ENCODE measurements at regions not wholly inside any gene's neighbourhood (a gene's known extent, or its start where the extent isn't known, plus 50 kb on each side); places are given as distances from the start of the nearest gene placed in this dataset.

DNA sequence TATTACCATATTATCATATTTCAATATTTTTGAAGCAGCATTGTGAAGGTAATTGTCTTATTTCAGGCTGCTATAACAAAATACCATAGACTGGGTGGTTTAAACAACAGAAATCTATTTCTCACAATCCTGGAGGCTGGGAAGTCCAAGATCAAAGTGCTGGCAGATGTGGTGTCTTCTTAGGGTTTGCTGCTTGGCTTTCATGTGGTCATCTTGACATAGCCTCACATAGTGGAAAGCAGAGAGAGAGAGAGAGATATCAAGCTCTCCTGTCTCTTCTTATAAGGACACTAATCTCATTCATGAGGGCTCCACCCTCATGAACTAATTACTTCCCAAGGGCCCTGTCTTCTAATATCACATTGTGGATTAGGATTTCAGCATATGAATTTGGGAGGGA lies 119.7 kb upstream of the NUDT6 start:
- DNase-seq (ENCODE audit: low spot score in 2 of 2), result no peak
- H3K4me1 ChIP-seq, result peaks cover 13% of the 10 kb centered on the region; the same call in 1 of the 2 replicates
- H3K4me3 ChIP-seq, result no peak overlapping the region
- in situ Hi-C loops (cut with MboI; ENCODE audit: low sequenced_read_pairs), result no loop called here
- no peaks in the 10 kb centered on the region for H3K27me3 ChIP-seq (ENCODE audit: low read depth)
- no peaks in the 10 kb centered on the region; the same call in 1 of the 2 replicates for H3K36me3 ChIP-seq (replicated peaks)
- no peaks in the 10 kb centered on the region; the same call in 1 of the 2 replicates for H3K9me3 ChIP-seq

DNA sequence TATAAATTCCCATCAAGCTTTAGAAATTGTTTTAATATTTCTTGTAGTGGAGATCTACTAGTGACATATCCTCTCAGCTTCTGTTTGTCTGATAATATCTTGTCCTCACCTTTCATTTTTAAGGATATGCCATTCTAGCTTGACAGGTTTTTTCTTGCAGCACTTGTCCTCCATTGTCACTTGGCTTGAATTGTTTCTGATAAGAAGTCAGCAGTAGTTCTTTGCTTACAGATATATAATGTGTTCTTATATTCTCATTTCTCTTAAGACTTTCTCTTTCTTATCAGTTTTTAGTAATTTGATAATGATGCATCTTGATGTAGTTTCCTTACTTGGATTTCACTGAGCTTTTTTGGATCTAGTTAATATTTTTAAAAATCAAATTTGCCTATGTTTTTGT lies 120.6 kb upstream of the NUDT6 start:
- in situ Hi-C loops (cut with MboI; ENCODE audit: low sequenced_read_pairs), result no loop called here
- DNase-seq (ENCODE audit: low spot score in 2 of 2), result no peak

DNA sequence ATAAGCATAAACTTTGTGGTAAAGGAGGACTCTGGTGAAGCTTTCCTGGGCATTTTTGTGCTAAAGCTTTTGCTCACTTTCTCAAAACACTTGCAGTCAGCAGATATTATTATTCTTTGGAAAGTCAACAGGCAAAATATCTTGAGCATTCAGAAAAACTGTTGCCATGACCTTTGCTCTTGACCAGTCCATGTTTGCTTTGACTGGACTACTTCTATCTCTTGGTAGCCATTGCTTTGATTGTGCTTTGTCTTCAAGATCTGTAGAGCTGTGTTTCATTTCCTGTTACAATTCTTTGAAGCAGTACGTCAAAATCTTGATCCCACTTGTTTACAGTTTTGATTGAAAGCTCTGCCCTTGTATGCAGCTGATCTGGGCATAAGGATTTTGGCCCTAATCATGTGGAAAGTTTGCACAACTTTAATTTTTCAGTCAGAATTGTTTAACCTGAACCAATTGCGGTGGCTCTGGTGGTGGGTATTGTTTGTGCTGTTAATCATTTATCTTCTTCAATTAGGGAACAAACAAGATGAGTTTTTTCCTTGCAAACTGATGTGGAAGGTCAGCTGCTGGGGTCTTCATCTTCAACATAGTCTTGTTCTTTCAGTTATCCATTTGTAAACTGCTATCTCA lies 121.5 kb upstream of the NUDT6 start:
- DNase-seq (ENCODE audit: low spot score in 2 of 2), result no peak
- Histone ChIP-seq H3K9me3 (peaks cover 9% of the 10 kb centered on the region), H3K4me3 (no peak overlapping the region), H3K27me3 (ENCODE audit: low read depth) (no peaks in the 10 kb centered on the region), H3K4me1 (peaks cover 3% of the 10 kb centered on the region; the same call in 1 of the 2 replicates), H3K36me3 (replicated peaks) (no peaks in the 10 kb centered on the region; the same call in 1 of the 2 replicates)
- in situ Hi-C loops (cut with MboI; ENCODE audit: low sequenced_read_pairs), result no loop called here

More for the DNA sequence above, 120.6 kb upstream of the NUDT6 start:
- Histone ChIP-seq H3K4me3 (no peak overlapping the region), H3K4me1 (peaks cover 5% of the 10 kb centered on the region; the same call in 1 of the 2 replicates), H3K36me3 (replicated peaks) (no peaks in the 10 kb centered on the region; the same call in 1 of the 2 replicates), H3K9me3 (peaks cover 4% of the 10 kb centered on the region), H3K27me3 (ENCODE audit: low read depth) (no peaks in the 10 kb centered on the region)

DNA sequence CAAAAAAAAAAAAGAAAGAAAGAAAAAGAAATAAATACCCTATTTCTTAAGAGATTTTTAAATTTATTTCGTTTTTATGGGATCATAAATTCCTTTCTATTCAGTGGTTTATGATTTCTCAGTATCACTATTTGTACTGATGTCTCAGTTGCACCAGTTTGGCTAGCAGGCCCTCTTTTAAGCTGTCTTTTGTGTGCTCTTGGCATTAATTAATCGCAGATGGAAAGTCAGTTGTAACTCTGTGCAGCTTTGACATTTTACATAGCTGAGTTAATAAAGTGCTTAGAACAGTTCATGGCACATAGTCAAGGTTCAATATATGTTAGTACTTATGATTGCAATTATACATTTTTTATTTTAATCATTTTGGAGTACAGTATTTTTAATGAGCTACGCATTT lies 123.7 kb upstream of the NUDT6 start:
- DNase-seq (ENCODE audit: low spot score in 2 of 2), result no peak
- Histone ChIP-seq H3K36me3 (replicated peaks) (no peaks in the 10 kb centered on the region; the same call in 1 of the 2 replicates), H3K4me3 (no peak overlapping the region), H3K9me3 (peaks cover 13% of the 10 kb centered on the region), H3K4me1 (no peaks in the 10 kb centered on the region; the same call in 1 of the 2 replicates), H3K27me3 (ENCODE audit: low read depth) (no peaks in the 10 kb centered on the region)
- in situ Hi-C loops (cut with MboI; ENCODE audit: low sequenced_read_pairs), result no loop called here

DNA sequence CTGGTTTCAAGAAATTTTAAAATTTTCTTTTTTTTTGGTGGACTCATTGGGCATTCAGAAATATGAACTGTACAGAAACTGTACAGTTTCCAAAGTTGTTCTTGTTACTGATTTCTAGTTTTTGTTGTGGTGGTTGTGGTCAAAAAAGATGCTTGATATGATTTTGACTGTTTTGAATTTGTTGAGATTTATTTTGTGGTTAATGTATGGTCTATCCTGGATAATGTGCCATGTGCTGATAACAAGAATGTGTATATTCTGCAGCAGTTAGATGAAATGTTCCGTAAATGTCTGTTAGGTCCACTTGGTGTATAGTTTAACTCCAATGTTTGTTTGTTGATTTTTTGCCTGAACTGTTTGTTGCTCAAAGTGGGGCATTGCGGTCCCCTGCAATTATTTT lies 127.6 kb upstream of the NUDT6 start:
- in situ Hi-C loops (cut with MboI; ENCODE audit: low sequenced_read_pairs), result no loop called here
- Histone ChIP-seq H3K4me1 (no peaks in the 10 kb centered on the region; the same call in 1 of the 2 replicates), H3K9me3 (peaks cover 19% of the 10 kb centered on the region), H3K4me3 (no peak overlapping the region), H3K27me3 (ENCODE audit: low read depth) (no peaks in the 10 kb centered on the region), H3K36me3 (replicated peaks) (no peaks in the 10 kb centered on the region; the same call in 1 of the 2 replicates)
- DNase-seq (ENCODE audit: low spot score in 2 of 2), result no peak

DNA sequence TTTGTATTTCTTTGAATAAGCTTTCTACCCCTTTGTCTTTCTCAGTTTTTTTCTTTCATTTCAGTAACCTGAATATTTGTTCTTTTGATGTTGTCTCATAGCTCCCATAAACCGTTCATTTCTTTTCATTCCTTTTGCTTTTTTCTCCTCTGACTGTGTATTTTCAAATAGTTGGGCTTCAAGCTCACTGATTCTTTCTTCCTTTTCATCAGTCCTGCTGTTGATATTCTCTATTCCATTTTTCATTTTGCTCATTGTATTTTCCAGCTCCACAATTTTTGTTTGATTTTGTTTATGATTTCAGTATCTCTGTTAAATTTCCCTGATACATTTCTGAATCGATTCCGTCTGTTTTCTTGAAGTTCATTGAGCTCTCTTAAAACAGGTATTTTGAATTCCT lies 129.6 kb upstream of the NUDT6 start:
- Histone ChIP-seq H3K4me3 (no peak overlapping the region), H3K36me3 (replicated peaks) (no peaks in the 10 kb centered on the region; the same call in 1 of the 2 replicates), H3K9me3 (peaks cover 19% of the 10 kb centered on the region), H3K4me1 (no peaks in the 10 kb centered on the region; the same call in 1 of the 2 replicates), H3K27me3 (ENCODE audit: low read depth) (no peaks in the 10 kb centered on the region)
- DNase-seq (ENCODE audit: low spot score in 2 of 2), result no peak
- in situ Hi-C loops (cut with MboI; ENCODE audit: low sequenced_read_pairs), result no loop called here

DNA sequence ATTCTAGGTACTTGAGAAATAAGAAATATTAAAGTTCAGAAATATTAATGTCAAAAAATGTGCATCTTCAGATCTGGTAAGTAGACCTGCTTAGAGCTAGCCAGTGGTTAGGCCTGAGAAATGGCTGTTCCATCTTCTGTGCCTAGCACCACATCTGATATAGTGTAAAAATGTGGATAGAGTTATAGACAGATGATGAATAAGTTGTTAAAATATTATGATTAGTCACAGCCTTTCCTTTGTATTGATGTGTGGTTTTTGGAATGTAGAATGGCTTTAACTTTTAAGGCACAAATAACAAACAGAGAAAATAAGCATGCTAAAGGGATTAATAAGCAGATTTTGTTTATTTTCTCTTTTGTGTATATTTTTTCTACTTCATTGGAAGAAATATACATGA lies 133.5 kb upstream of the NUDT6 start:
- Histone ChIP-seq H3K9me3 (peaks cover 8% of the 10 kb centered on the region), H3K27me3 (ENCODE audit: low read depth) (no peaks in the 10 kb centered on the region), H3K36me3 (replicated peaks) (no peaks in the 10 kb centered on the region; the same call in 1 of the 2 replicates), H3K4me3 (no peak overlapping the region), H3K4me1 (no peaks in the 10 kb centered on the region)
- in situ Hi-C loops (cut with MboI; ENCODE audit: low sequenced_read_pairs), result no loop called here
- DNase-seq (ENCODE audit: low spot score in 2 of 2), result no peak

DNA sequence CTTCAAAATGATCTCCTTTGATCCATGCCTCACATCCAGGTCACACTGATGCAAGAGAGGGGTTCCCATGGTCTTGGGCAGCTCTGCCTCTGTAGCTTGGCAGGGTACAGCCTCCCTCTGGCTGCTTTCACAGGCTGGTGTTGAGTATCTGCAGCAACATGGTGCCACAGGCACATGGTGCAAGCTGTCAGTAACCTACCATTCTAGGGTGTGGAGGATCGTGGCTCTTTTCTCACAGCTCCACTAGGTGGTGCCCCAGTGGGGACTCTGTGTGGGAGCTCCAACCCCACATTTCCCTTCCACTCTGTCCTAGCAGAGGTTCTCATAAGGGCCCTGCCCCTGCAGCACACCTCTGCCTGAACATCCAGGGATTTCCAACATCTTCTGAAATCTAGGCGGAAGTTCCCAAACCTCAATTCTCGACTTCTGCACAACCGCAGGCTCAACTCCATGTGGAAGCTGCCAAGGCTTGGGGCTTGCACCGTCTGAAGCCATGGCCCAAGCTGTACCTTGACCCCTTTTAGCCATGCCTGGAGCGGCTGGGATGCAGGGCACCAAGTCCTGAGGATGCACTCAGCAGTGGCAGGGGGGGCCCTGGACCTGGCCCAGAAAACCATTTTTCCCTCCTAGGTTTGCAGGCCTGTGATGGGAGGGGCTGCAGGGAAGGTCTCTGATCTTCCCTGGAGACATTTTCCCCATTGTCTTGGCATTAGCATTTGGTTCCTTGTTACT lies 137.8 kb upstream of the NUDT6 start:
- peak in 1 of 2 experiments; percentile 10 for DNase-seq (ENCODE audit: low spot score in 2 of 2)
- in situ Hi-C loops (cut with MboI; ENCODE audit: low sequenced_read_pairs), result no loop called here
- Histone ChIP-seq H3K27me3 (ENCODE audit: low read depth) (no peaks in the 10 kb centered on the region), H3K4me1 (no peaks in the 10 kb centered on the region), H3K9me3 (no peaks in the 10 kb centered on the region), H3K4me3 (no peak overlapping the region), H3K36me3 (replicated peaks) (no peaks in the 10 kb centered on the region; the same call in 1 of the 2 replicates)

DNA sequence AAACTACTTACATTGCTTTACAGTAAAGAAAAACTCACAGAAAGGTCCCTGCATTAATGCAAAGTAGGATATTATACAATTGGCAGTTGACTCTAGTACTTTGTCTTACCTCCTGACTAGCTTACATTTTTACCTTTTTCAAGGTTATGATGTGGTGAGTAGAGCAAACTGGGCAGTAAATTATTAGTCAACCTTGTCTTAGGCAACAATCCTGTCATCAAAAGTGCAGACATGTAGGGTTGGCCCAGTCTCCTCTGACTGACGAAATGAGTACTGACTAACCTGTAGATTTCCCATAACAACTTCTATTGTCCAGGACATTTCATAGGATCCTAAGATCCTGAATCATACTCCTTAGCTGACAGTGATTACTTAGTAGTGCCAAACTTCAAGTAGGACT lies 142.0 kb upstream of the NUDT6 start:
- no peak overlapping the region for H3K4me3 ChIP-seq
- in situ Hi-C loops (cut with MboI; ENCODE audit: low sequenced_read_pairs), result no loop called here
- no peaks in the 10 kb centered on the region for H3K27me3 ChIP-seq (ENCODE audit: low read depth)
- no peaks in the 10 kb centered on the region for H3K9me3 ChIP-seq
- no peaks in the 10 kb centered on the region for H3K36me3 ChIP-seq (replicated peaks)
- no peak for DNase-seq (ENCODE audit: low spot score in 2 of 2)
- no peaks in the 10 kb centered on the region for H3K4me1 ChIP-seq

DNA sequence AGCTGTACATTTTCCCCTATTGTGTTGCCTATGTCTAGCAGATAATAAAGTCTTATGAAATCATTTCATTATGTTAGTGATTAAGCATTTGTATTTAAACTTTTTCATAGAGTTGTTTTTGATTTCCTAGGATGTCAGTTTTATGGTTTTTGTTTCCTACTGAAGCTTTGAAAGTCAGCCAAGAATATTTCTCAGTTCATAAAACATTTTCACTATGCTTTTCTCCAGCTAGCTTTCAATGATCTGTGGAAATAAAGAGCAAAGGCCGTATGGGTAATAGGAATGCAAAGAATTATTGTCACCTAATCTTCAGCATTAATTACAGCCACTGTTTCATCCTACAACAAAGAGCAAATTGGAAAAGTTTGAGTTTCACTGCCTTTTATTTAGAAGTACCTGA lies 145.7 kb upstream of the NUDT6 start:
- Histone ChIP-seq H3K4me1 (no peaks in the 10 kb centered on the region), H3K36me3 (replicated peaks) (no peaks in the 10 kb centered on the region), H3K9me3 (no peaks in the 10 kb centered on the region), H3K27me3 (ENCODE audit: low read depth) (no peaks in the 10 kb centered on the region), H3K4me3 (no peak overlapping the region)
- no peak for DNase-seq (ENCODE audit: low spot score in 2 of 2)
- in situ Hi-C loops (cut with MboI; ENCODE audit: low sequenced_read_pairs), result no loop called here

DNA sequence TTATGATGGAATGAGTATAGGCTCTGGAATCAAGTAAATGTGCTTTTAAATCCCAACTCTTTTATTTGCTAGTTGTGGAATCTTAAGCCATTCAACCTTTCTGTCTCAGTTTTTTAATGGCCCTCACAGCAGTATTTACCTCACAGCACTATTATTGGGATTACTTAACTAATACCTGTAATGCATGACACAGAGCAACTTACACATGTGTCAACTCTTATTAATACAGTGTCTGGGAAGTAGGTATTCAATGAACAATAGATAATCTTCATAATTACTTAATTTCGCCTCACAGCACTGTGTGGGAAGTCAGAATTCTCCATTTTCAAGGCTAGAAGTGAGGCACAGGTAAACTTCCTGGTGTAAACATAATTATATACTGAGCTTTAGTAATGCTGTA lies 149.7 kb upstream of the NUDT6 start:
- no peaks in the 10 kb centered on the region for H3K9me3 ChIP-seq
- in situ Hi-C loops (cut with MboI; ENCODE audit: low sequenced_read_pairs), result no loop called here
- DNase-seq (ENCODE audit: low spot score in 2 of 2), result no peak
- H3K36me3 ChIP-seq (replicated peaks), result no peaks in the 10 kb centered on the region
- H3K4me1 ChIP-seq, result no peaks in the 10 kb centered on the region
- H3K27me3 ChIP-seq (ENCODE audit: low read depth), result no peaks in the 10 kb centered on the region
- H3K4me3 ChIP-seq, result no peak overlapping the region

DNA sequence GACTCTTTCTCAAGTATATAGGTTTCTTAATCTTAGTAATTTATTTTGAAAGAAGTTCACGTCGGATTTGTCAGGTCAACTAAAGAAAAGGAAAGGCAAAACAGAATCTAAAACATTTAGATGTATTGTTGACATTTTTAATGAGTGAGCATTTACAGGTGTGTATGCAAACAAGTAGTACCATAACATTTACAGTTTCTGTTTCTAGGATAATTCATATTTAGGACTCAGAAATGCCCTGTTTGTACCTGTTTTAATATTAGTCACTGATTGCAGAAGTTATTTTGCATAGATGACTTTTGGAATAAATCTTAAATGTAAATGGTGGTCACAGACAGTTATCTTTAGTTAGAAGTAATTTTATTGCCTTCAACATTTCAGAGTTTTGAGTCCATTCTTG lies 151.3 kb upstream of the NUDT6 start:
- Histone ChIP-seq H3K36me3 (replicated peaks) (no peaks in the 10 kb centered on the region), H3K27me3 (ENCODE audit: low read depth) (no peaks in the 10 kb centered on the region), H3K4me1 (no peaks in the 10 kb centered on the region), H3K9me3 (no peaks in the 10 kb centered on the region), H3K4me3 (no peak overlapping the region)
- in situ Hi-C loops (cut with MboI; ENCODE audit: low sequenced_read_pairs), result no loop called here
- DNase-seq (ENCODE audit: low spot score in 2 of 2), result no peak

DNA sequence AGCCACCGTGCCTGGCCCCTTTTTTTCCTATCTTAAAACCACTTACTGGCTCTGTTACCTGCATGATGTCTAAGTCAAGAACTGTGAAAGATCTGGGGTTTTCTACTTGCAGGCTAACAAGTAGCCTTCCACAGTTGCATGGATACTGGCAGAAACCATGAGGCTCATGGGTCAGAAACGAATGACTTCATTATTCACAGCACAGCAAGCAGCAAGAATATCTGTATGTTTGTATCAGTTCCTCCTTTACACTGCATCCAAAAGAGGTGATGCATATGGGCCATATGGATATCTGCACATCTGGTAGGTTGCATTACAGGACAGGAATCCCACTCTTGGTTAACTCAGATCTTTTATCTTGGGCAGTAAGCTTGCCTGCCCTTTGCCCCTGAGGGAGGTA lies 154.9 kb upstream of the NUDT6 start:
- no peak overlapping the region for H3K4me3 ChIP-seq
- in situ Hi-C loops (cut with MboI; ENCODE audit: low sequenced_read_pairs), result loop anchor here (25.0 kb wide), 1 partner anchor 1185 kb away; no protein-coding TSS in a partner anchor
- H3K27me3 ChIP-seq (ENCODE audit: low read depth), result no peaks in the 10 kb centered on the region
- DNase-seq (ENCODE audit: low spot score in 2 of 2), result no peak
- H3K4me1 ChIP-seq, result no peaks in the 10 kb centered on the region
- H3K36me3 ChIP-seq (replicated peaks), result no peaks in the 10 kb centered on the region
- H3K9me3 ChIP-seq, result no peaks in the 10 kb centered on the region

DNA sequence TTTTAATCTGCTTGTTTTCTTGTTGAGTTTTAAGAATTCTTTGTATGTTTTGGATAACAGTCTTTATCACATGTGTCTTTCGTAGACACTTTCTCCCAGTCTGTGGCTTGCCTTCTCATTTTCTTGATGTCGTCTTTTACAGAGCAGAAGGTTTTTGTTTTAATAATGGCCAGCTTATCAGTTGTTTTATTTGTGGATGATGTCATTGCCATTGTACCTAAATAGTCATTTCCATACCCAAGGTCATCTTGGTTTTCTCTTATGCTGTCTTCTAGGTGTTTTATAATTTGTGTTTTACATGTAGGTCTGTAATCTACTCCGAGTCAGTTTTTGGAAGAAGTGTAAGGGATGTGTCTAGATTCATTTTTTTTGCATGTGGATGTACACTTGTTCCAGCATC lies 159.6 kb upstream of the NUDT6 start:
- Histone ChIP-seq H3K4me3 (no peak overlapping the region), H3K27me3 (ENCODE audit: low read depth) (no peaks in the 10 kb centered on the region), H3K4me1 (no peaks in the 10 kb centered on the region), H3K36me3 (replicated peaks) (no peaks in the 10 kb centered on the region), H3K9me3 (no peaks in the 10 kb centered on the region)
- in situ Hi-C loops (cut with MboI; ENCODE audit: low sequenced_read_pairs), result loop anchor here (25.0 kb wide), 1 partner anchor 1180 kb away; no protein-coding TSS in a partner anchor
- no peak for DNase-seq (ENCODE audit: low spot score in 2 of 2)

Measured in HAP-1 (cell line).